ENCODE measurements at regions not wholly inside any gene's neighbourhood (a gene's known extent, or its start where the extent isn't known, plus 50 kb on each side); places are given as distances from the start of the nearest gene placed in this dataset.

GRCh38 chr2:105649534-105649933 lies 95.2 kb upstream of the NCK2 start:
- no peak for DNase-seq

DNA sequence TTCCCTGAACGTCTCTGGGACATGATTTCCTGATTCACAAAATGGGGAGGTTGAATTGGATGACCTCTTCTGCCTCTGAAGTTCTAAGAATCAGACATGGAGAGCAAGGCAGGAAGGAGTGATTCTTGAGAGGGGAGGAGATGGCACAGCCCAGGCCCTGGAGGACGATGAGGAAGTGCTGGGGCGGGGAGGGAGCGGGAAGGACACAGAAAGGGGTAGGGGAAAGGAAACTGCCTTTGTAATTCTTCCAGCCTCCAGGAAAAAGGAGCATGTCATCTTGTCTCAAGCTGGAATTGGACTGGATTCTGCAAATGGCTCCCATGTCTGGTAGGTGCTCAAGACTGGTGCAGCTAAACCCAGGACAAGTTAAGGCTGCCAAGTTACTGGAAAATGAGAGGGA lies 97.0 kb upstream of the NCK2 start:
- no peak for DNase-seq

DNA sequence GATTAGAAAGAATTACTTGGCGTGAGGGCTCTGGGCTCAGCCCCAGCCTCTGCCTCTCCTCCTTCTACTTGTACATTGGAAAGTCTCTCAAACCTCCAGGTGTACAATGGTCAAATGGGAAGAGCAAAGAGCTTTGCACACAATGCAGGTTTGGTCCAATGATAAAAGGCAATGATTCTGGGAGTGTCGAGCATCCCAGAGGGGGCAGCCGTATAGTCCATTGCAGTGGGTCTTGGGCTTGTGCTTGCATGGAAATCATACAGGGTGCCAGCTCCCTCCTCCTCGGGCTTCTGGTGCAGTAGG lies 98.0 kb upstream of the NCK2 start:
- DNase-seq: no peak

- no peak for DNase-seq
Observed at GRCh38 chr2:105645938-105646773, 98.6 kb upstream of the NCK2 start.

GRCh38 chr2:105645031-105645937 lies 99.4 kb upstream of the NCK2 start:
- no peak for DNase-seq

GRCh38 chr2:105644174-105644980 lies 100.3 kb upstream of the NCK2 start:
- no peak for DNase-seq

DNA sequence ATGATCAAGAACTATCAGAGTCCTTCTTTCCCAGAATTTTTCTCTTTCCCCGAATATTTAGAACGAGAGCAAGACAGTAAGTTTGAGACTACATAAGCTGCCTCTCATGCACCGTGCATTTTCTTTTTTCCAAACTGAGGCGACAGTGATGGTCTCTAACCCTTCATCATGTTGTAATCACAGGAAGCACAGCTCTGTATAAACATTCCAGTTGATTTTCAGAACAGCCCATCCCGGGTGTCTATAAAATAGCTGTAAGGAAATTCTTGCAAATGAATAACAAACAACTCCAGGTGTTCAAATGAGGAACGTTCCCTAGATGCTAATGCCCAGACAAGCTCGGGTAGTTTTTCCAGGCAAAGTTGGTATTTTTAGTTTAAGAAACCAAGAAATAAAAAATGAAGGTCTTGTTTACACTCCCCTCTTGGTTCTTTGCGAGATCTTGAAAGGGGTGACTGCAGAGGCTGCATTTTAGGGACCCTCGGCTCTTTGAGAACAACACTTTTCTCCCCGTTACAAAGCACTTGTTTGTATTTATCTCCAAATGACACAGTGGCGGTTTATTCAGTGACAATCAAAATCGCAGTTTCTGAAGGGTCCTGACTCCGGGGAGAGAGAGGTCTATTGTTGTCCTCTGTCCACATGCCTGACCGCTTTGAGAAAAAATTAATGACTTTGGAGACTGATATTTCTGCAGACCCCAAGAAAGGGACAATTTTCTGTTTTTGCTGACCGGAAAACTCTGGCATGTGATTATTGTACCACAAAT lies 101.1 kb upstream of the NCK2 start:
- DNase-seq: no peak

GRCh38 chr2:105641389-105641811 lies 103.3 kb upstream of the NCK2 start:
- DNase-seq: no peak

- no peak for DNase-seq
Observed at GRCh38 chr2:105640246-105640645, 104.5 kb upstream of the NCK2 start.

DNA sequence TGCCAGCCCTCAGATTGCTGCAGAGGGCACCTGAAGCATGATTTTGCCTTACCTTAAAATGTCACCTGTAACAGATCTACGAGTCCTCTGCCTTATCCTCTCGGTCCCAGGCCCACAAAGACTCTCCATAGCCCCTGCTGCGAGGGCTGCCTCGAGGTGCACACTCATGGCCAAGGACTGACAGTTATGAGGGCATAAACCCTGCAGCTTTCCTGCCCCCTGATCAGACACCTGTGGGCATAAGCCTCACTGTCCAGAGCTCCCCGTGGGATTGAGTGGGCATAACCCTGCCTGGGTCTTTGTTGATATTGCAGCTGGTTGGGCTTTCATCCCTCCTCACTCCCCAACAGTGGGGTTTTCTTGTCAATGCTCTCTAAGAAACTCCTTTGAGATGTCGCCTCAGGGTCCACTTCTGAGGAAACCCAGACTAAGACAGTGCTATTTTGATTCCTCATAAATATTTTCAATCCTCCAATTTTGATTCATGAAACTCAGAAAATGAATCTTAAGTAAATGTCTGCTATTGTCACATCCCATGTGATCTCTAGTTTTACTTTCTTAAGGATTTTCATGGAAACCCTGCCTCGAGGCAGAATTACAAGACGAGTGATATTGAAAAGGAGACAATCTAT lies 108.5 kb upstream of the NCK2 start:
- no peak for DNase-seq

DNA sequence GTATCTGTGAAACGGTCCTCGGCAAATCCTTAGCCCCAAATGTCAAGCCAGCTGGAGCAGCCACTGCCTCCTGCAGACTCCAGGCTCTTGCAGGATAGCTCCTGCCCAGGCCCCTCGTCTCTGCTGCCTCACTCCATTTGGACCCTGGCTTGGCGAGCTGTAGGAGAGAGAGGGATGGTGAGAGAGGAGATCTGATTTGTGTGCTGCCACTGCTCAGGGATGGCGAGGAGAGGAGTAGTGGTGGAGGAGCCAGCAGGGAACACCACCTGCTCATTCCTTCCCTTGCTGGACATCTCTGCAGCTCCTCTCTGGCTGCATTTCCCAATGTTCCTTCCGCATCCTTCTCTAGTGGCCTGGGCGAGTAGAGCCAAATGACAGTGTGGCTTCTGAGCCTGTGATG lies 109.1 kb upstream of the NCK2 start:
- no peak for DNase-seq

DNA sequence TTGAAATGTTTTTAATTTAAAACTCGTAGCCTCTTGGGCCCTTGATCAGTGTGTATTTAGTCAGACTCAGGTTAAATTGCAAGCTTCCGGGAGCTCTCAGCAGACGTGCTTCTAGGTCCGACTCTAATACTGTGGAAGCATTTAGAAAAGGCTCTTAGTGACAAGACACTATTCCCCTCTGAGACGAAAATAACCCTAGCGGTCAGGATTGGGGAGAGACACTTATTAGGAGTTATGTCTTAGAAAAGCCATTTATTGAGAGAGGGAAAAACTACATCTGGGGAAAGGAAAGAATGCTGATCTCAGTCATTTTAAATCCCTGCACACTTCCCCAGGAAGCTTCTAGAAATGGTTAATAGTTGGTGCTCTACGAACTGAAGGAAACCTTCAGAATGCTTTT lies 110.5 kb upstream of the NCK2 start:
- no peak for DNase-seq

DNA sequence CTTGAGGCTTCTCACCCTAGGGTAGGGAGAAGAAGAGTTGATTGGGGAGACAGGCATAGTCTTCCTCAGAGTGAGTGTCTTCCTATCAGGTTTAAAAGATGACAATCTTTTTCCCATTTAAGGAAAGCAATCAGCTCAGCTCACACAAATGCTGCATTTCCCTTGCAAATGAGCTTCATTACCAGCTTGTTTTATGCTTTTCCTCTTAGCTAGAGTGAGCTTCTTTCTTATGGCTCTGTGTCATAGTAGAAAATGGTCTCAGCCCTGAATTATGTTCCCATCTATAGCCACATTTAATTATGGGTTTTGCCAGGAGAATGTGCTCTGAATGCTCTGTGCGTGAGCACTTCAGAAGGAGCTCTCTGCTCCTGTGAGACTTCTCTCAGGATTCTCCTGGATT lies 112.8 kb upstream of the NCK2 start:
- DNase-seq: no peak

DNA sequence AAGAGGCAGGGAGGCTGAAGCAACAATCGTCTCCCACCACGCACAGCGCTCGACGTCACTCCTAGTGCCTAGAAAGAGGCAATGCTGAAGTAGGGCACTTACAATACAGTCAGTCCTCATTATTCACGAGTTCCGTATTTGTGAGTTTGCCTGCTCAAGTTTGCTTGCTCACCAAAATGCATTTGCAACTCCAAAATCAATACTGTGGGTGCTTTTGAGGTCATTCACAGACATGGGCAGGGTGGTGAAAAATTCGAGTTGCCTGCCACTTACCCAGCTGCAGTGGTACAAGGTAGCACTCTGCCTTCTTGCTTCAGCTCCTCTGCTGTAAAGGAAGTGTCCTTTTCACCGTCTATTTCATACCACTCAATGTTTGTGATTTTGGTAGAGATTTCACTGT lies 113.7 kb upstream of the NCK2 start:
- no peak for DNase-seq

DNA sequence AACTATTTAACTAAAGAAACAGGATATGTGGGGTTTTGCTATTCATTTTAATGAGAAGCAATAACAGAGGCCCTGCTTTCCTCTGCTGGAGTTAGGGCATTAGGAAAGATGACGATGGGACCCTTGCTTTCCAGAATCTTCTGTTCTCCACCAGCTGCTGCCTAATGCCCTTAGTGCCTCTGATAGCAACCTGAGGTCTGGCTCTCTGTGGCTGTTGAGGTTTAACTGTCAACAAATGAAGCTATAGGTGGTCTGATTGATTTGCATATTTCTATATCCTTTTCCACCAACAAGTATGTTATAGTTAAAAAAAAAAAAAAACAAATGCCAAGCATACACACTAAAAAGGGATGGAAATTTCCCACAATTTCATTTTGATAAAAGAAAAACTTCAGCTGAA lies 115.1 kb upstream of the NCK2 start:
- DNase-seq: no peak

DNA sequence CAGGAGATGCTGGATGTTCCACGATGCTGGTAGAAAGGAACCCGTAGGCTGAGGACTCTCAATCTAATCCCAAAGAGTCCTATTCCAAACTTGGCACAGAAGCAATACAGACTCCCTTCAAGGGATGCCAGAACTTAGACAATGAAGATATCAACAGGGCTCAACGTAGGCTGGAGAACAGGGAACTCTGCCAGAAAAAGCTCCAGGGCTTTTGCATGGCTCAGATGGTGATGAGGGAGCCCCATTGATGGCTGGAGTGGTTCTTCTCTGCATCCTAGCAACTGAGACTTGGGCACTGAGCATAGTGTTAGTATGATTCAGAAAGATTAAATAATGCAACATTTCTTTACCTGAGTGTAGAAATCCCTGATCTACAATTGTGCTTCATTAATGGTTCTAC lies 117.2 kb upstream of the NCK2 start:
- no peak for DNase-seq

- no peak for DNase-seq
Observed at GRCh38 chr2:105626966-105627340, 117.8 kb upstream of the NCK2 start.

DNA sequence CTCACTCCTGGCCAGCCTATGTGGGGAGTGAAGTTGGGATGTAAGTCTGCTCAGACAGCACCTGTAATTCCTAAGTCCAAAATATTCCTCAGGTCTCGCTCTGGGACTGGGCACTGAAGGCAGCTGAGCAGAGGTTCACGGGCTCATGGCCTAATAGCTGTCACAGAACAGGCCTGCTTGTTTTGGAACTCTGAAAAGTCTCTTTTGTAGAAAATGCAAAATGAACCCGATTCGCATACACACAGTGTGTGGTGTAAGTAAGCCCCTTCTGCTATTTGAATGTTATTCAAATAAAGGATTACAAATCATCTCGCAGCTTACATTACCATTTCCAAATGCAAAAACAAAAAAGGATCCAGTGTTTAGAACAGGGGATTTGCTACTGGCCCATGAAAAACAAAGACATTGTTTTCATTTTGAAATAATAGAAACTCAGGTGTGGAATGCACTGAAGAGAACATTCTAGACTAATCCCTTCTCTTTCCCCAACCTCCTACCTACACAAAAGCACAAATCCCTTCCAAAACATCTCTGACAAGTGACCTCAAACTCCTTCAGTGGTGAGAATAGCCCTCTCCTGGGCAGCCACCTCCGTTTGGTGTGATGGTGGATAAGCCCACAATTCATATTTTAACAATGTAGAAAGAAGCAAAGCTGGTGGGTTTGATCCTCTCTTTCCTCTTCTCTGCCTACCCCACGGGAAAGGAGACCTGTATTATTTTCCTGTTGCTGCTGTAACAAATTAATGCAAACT lies 118.3 kb upstream of the NCK2 start:
- DNase-seq: no peak

- no peak for DNase-seq
Observed at GRCh38 chr2:105625632-105626031, 119.1 kb upstream of the NCK2 start.

DNA sequence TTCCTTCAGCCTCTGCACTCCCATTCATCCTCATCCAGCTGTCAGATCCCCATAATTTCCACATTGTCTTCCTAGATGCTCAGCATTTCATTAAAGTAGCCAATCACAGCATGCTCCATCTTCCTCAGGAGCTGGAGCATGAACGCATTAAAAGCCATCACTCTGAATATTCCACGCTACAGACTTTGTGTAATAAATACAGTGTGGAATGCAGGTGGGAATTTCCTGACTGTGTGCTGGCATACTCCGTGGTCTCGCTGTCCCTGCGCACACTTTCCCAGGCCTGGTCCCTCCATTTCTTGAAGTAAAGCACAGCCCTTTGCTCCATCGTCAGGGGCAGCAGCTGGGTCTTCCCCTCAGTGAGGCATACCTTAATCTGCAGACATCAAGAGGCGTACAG lies 123.7 kb upstream of the NCK2 start:
- no peak for DNase-seq

DNA sequence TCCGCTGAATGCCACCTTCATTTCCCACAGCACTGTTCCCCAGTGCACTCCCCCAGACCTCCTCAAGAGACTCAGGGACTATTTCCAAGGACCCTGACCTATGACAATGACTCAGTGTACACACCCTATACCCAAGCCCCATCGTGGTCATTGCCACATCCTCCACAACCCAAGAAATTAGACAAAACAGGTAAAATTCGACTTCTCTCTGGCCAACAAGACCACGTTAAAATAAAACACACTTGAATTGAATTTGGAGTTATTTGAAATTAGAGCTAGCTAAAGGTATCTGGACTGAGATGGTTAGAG lies 126.4 kb upstream of the NCK2 start:
- DNase-seq: no peak

Measured in activated CD4-positive, alpha-beta T cell treated with anti-CD3 and anti-CD28 coated beads for 48 hours (primary cell).